Activated naive CD4-positive, alpha-beta T cell treated with anti-CD3 and anti-CD28 coated beads for 36 hours (primary cell): ENCODE measurements at regions not wholly inside any gene's neighbourhood (a gene's known extent, or its start where the extent isn't known, plus 50 kb on each side); places are given as distances from the start of the nearest gene placed in this dataset.

Source experiments
- CTCF ChIA-PET: fragments of 350-600 bp; sonication (Branson Sonifier 250); formaldehyde crosslinking; loops from one replicate; lab custom pipeline; 2021; ENCODE audit warnings: antibody characterized with exemption; lab: Charles Lee
- DNase-seq: peaks from one replicate; pipeline ENCODE4 v3.0.0-alpha.2; 2020
- H3K27ac Mint-ChIP-seq: one replicate; pipeline ENCODE4 v1.8.0; 2021; ENCODE audit warnings: mild to moderate bottlenecking, mixed read lengths
- H3K27me3 Mint-ChIP-seq: one replicate; pipeline ENCODE4 v1.8.0; 2021; ENCODE audit warnings: low read depth, mixed read lengths
- H3K36me3 Mint-ChIP-seq: one replicate; pipeline ENCODE4 v1.8.0; 2021; ENCODE audit warnings: low read depth, mixed read lengths
- H3K4me1 Mint-ChIP-seq: one replicate; pipeline ENCODE4 v1.8.0; 2021; ENCODE audit warnings: low read depth, mixed read lengths
- H3K4me3 Mint-ChIP-seq: one replicate; pipeline ENCODE4 v1.8.0; 2021; ENCODE audit warnings: mild to moderate bottlenecking, moderate library complexity, mixed read lengths
- H3K9me3 Mint-ChIP-seq: one replicate; pipeline ENCODE4 v1.8.0; 2021; ENCODE audit warnings: mixed read lengths
- intact Hi-C: fragments of 100-400 bp; cut with micrococcal nuclease; formaldehyde crosslinking; loops from one replicate; pipeline ENCODE4 v1.15.1; 2023

DNA sequence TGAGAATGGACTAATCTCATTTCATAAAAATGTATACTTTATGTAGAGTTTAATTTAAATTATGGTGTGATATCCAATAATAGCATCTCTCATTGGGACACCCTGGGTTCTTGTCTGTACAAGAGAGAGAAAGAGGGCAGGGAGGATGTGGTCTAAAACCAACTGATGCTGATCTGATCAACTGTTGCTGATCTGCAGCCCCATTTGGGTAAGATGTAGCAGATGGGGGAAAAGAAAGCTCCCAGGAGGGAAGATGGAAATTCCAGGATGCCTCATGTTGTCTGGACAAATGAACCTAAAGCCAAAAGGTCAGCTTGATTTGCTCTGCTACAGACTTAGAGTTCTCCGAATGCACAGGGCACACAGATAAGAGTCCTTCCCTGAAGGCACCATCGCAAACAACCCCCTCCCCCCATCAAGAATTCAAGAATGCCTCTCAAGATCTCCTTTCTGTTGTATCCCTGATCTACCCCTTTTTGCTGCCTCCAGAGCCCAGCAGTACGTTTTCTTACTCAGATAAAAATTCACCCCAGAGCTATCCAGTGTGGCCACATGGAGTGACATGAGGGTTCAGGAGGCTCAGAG is 171.4 kb upstream of the INHBA start:
- no peak overlapping the region for H3K4me3 Mint-ChIP-seq
- peaks cover 15% of the 10 kb centered on the region for H3K27me3 Mint-ChIP-seq
- no peaks in the 10 kb centered on the region for H3K36me3 Mint-ChIP-seq
- DNase-seq, result no peak
- H3K4me1 Mint-ChIP-seq, result peaks cover 15% of the 10 kb centered on the region
- no peaks in the 10 kb centered on the region for H3K9me3 Mint-ChIP-seq
- intact Hi-C loops, result no loop called here
- CTCF ChIA-PET, result interaction anchor here (0.7 kb wide), 1 partner anchor 11 kb away, joined by 4 read pairs; no protein-coding TSS in a partner anchor
- H3K27ac Mint-ChIP-seq, result no peak overlapping the region

DNA sequence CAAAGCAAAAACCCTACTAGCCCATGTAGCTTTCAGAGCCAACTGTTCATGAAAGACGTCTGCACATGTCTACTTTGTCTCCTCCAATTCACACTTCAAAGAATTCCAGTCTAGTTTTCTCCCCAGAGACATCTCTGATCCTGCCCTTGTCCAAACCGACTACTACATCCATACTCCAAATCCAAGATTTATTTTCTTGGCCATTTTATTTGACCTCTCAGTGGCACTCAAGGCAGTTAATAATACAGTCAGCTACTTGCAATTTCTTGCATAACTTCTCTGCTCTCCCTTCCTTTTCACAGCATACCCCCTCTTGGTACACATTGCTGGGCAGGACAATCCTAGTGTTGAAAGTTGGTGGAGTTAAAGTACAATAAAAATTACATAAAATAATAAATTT is 170.9 kb upstream of the INHBA start:
- H3K36me3 Mint-ChIP-seq, result no peaks in the 10 kb centered on the region
- H3K4me3 Mint-ChIP-seq, result no peak overlapping the region
- peaks cover 15% of the 10 kb centered on the region for H3K27me3 Mint-ChIP-seq
- CTCF ChIA-PET, result no interaction called here
- no peak for DNase-seq
- intact Hi-C loops, result no loop called here
- no peak overlapping the region for H3K27ac Mint-ChIP-seq
- H3K4me1 Mint-ChIP-seq, result peaks cover 20% of the 10 kb centered on the region
- no peaks in the 10 kb centered on the region for H3K9me3 Mint-ChIP-seq

DNA sequence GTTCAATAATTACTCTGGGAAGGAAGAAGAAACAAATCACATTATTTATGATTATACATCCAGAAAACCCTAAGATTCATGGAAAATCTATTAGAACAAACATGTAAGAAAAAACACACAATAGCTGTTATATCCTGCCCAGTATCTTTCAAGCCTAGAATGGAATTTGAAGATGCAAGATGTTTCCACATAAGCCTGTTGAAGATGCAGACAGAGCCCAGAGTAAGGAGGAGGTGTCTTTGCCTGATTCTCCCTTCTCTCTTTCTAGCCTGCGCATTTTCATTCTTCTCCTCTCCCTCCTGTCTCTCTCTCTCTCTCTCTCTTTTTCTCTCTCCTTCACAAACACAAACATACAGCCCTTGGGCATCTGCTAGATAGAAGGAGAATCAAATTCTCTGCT is 170.1 kb upstream of the INHBA start:
- Mint-ChIP-seq H3K4me3 (no peak overlapping the region), H3K27me3 (peaks cover 17% of the 10 kb centered on the region), H3K9me3 (no peaks in the 10 kb centered on the region), H3K36me3 (no peaks in the 10 kb centered on the region), H3K4me1 (peaks cover 22% of the 10 kb centered on the region), H3K27ac (no peak overlapping the region)
- intact Hi-C loops, result no loop called here
- CTCF ChIA-PET, result no interaction called here
- DNase-seq, result no peak

DNA sequence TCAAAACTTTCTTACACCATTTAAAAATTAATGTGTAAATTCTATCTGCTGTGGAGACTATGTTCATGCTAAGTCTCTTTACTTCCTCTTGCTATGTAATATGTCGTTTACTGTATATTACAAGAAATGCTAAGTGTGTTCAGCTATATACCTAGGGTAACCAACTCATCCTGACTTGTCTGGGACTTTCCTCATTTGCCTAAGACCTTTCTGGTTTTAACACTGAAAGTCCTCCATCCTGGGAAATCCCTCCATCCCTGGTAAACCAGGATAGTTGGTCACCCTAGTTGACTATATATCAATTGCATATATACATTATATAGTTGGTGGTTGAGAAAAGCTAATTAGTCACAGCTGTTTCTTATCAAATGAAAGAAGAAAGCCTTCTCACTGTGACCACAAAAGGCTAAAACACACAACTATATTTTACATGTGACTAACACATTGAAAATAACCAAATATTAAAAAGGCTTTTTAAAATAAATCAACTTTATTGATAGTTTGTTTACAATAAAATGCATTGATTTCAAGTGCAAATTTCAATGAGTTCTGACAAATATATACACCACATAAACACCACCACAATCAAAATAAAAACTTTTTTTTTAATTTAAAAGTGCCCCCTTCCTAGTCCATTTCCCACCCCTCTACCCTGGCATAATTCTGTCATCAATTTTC is 167.7 kb upstream of the INHBA start:
- peak overlapping the region; percentile 13 for H3K27ac Mint-ChIP-seq
- H3K4me3 Mint-ChIP-seq, result no peak overlapping the region
- no peaks in the 10 kb centered on the region for H3K9me3 Mint-ChIP-seq
- intact Hi-C loops, result loop anchor here (1.0 kb wide), 1 partner anchor 11 kb away; no protein-coding TSS in a partner anchor
- CTCF ChIA-PET, result interaction anchor here (1.6 kb wide), 1 partner anchor 18 kb away, joined by 3 read pairs; no protein-coding TSS in a partner anchor
- peaks cover 22% of the 10 kb centered on the region for H3K4me1 Mint-ChIP-seq
- peaks cover 30% of the 10 kb centered on the region for H3K27me3 Mint-ChIP-seq
- H3K36me3 Mint-ChIP-seq, result no peaks in the 10 kb centered on the region
- DNase-seq, result peak; percentile 29

DNA sequence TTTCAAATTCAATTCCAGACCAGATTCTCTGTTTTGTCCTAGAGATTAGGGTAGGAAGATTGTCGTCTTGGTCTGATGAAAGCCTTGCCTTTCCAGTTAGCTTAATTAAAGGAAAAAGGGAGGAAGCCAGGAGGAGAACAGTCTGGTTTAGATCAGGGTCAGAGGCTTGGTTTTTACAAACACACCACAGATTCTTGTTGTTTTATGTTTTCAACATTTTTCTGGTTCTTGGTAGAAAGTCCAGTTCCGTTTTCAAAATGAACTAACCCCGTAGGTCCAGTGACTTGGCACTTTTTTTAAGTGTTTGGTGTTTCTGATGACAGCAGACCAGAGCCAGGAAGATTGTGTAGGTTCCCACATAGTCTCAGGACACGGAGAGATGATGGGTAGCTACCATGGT is 167.1 kb upstream of the INHBA start:
- H3K4me3 Mint-ChIP-seq, result no peak overlapping the region
- intact Hi-C loops, result loop anchor here (1.0 kb wide), 1 partner anchor 11 kb away; no protein-coding TSS in a partner anchor
- H3K27ac Mint-ChIP-seq, result peak overlapping the region; percentile 13
- CTCF ChIA-PET, result interaction anchor here (1.6 kb wide), 1 partner anchor 19 kb away, joined by 3 read pairs; no protein-coding TSS in a partner anchor
- peaks cover 22% of the 10 kb centered on the region for H3K4me1 Mint-ChIP-seq
- no peaks in the 10 kb centered on the region for H3K36me3 Mint-ChIP-seq
- H3K9me3 Mint-ChIP-seq, result peaks cover 5% of the 10 kb centered on the region
- DNase-seq, result no peak
- peaks cover 30% of the 10 kb centered on the region for H3K27me3 Mint-ChIP-seq

DNA sequence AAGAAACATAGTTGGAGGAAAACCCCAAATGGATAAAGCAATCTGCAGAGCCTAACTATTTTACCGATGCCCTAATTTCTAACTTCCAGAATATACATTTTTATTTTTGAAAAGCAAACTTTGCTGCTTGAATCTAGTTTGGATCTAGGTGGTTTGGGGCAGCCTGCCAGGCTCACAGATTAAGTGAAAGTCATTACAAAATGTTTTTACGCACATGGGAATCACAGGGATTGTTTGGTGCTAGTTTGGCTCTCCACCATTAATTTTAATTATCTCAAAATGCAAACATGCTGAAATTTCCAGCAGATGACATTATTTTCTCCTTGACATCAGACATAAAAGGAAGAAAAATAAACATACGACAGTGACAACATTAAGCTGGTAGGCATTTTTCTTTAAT is 166.7 kb upstream of the INHBA start:
- Mint-ChIP-seq H3K27ac (no peak overlapping the region), H3K36me3 (no peaks in the 10 kb centered on the region), H3K9me3 (peaks cover 5% of the 10 kb centered on the region), H3K4me3 (no peak overlapping the region), H3K27me3 (peaks cover 26% of the 10 kb centered on the region), H3K4me1 (peaks cover 22% of the 10 kb centered on the region)
- CTCF ChIA-PET, result interaction anchor here (1.6 kb wide), 1 partner anchor 19 kb away, joined by 3 read pairs; no protein-coding TSS in a partner anchor
- intact Hi-C loops, result no loop called here
- DNase-seq, result no peak

DNA sequence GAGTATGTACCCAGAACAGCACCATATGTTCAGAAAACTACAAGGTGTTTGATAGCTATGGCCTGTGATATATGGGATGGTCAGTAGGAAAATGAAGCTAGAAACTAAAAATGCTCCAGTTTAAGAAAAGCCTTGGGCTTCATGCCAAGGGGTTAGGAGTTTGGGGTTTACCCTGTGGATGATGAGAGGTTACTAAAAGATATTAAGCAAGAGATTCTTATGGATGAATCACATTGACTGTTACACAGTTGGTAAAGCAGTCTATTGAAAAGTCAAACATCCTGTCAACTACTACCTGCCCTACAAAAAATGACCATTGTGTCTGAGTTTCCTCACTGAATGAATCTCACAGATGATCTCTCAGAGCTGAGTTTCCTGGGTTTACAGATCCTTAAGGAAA is 166.2 kb upstream of the INHBA start:
- H3K4me3 Mint-ChIP-seq, result no peak overlapping the region
- peaks cover 1% of the 10 kb centered on the region for H3K36me3 Mint-ChIP-seq
- peak; percentile 17 for DNase-seq
- H3K27me3 Mint-ChIP-seq, result peaks cover 26% of the 10 kb centered on the region
- no peak overlapping the region for H3K27ac Mint-ChIP-seq
- intact Hi-C loops, result no loop called here
- CTCF ChIA-PET, result interaction anchor here (1.6 kb wide), 1 partner anchor 20 kb away, joined by 3 read pairs; no protein-coding TSS in a partner anchor
- H3K9me3 Mint-ChIP-seq, result peaks cover 6% of the 10 kb centered on the region
- H3K4me1 Mint-ChIP-seq, result peaks cover 20% of the 10 kb centered on the region

DNA sequence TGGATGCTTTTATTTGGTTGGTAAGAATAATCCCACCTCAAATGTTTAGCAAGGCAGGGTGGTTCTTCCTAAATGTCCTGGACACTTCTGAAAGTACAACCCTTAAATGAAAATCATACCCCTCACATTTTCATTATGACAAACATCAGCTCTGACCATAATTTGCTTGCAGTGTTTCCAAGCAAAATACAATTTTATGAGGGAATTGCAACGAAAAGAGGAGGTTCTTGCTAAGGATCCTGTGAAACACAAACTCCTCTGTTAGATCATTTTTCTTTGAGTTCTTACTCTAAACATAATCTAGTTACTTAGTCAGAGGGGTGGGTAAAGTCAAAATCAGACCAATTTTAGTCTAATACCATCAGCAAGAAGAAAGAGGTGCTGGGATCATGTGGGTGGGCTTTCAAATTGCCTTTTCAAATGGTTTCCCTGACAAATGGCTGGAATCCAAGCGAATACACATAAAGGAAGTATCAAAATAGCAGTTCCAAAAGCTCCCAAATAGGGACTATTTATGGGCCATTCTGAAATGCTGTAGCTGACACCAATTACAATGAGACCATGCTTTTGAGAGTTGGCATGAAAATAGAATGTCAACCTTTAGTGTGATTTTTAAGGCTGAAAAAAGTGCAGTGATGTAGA is 164.9 kb upstream of the INHBA start:
- no peak for DNase-seq
- peaks cover 30% of the 10 kb centered on the region for H3K27me3 Mint-ChIP-seq
- peaks cover 4% of the 10 kb centered on the region for H3K36me3 Mint-ChIP-seq
- CTCF ChIA-PET, result interaction anchor here (1.5 kb wide), 1 partner anchor 25 kb away, joined by 4 read pairs; no protein-coding TSS in a partner anchor
- H3K4me3 Mint-ChIP-seq, result no peak overlapping the region
- no peak overlapping the region for H3K27ac Mint-ChIP-seq
- peaks cover 20% of the 10 kb centered on the region for H3K4me1 Mint-ChIP-seq
- intact Hi-C loops, result no loop called here
- H3K9me3 Mint-ChIP-seq, result peaks cover 11% of the 10 kb centered on the region

DNA sequence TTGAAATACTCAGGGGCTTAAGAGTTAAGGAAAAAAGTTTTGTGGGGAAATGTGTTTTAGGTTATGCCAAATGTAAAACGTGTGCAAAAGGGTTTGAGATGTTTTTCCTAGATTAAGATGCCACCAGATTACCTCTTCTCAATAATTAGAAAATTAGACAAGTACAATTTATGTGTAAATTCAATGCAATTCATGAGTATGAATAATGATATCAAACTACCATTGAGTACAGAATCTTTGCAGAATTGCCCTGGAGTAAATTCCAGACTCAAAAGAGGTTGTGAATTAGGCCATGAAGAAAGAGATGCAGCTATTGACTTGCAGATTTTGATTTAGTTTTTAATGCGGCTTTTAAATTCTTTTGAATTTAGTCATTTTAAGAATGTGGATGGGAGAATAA is 159.4 kb upstream of the INHBA start:
- H3K4me3 Mint-ChIP-seq, result no peak overlapping the region
- CTCF ChIA-PET, result no interaction called here
- H3K4me1 Mint-ChIP-seq, result no peaks in the 10 kb centered on the region
- peaks cover 19% of the 10 kb centered on the region for H3K27me3 Mint-ChIP-seq
- intact Hi-C loops, result no loop called here
- peaks cover 11% of the 10 kb centered on the region for H3K9me3 Mint-ChIP-seq
- no peak overlapping the region for H3K27ac Mint-ChIP-seq
- peaks cover 4% of the 10 kb centered on the region for H3K36me3 Mint-ChIP-seq
- DNase-seq, result no peak

DNA sequence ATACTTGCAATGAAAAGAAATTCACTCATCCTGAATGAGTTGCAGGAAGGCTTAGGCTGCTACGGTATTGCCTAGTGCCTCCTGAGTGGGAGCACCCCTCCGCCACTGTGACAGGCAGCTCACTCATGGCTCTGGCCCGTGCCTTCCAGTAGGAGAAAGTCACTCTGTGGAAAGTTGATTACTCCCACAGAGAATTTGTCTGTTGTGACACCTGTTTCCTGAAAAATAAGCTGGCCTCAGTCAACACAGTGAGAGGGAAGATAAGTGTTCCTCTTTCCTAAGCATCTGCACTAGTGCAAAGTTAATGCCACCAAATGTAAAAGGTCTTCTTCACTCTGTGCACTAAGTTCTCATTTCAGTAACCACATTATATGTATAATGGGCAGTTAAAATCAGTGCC is 158.8 kb upstream of the INHBA start:
- Mint-ChIP-seq H3K4me3 (no peak overlapping the region), H3K4me1 (no peaks in the 10 kb centered on the region), H3K9me3 (peaks cover 11% of the 10 kb centered on the region), H3K36me3 (peaks cover 4% of the 10 kb centered on the region), H3K27me3 (peaks cover 17% of the 10 kb centered on the region), H3K27ac (no peak overlapping the region)
- CTCF ChIA-PET, result no interaction called here
- DNase-seq, result no peak
- intact Hi-C loops, result no loop called here

DNA sequence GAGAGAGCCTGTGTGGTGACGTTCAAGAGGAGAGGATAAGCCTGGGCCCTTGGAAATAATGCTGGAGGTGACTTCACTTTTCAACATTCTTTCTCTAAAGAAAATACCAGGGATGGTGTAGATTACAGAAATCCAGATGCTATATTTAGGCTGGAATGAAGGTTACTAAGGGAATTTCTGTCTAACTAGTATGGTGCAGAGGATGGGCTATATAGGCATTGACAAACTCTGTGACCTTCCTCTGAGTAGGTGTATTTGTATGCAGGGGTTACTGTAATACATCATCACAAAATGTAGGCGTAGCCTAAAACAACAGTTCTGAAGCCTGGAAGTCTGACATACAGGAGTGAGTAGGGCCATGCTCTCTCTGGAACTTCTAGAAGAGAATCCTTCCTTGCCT is 155.3 kb upstream of the INHBA start:
- Mint-ChIP-seq H3K27me3 (peaks cover 12% of the 10 kb centered on the region), H3K9me3 (no peaks in the 10 kb centered on the region), H3K4me1 (peaks cover 6% of the 10 kb centered on the region), H3K36me3 (no peaks in the 10 kb centered on the region), H3K27ac (no peak overlapping the region), H3K4me3 (no peak overlapping the region)
- DNase-seq, result no peak
- intact Hi-C loops, result no loop called here
- CTCF ChIA-PET, result no interaction called here

DNA sequence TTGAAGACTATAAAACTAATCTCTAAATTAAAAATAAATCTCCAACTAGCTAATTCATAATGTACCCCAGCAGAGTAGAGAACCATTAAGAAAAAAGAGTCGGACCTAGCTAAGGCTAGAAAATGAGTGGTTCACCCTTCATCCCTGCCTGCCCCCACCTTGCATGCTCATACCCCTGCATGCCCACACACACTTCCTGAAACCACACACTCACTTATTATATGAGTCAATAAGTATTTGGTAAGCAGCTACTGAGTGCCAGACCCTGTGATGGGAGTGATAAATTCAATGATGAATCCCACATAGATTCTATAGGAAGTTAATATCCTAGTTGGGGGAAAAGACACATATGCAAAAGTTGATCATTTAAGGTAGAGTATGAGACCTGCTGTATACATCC is 152.9 kb upstream of the INHBA start:
- intact Hi-C loops, result no loop called here
- Mint-ChIP-seq H3K4me1 (peaks cover 6% of the 10 kb centered on the region), H3K36me3 (no peaks in the 10 kb centered on the region), H3K9me3 (no peaks in the 10 kb centered on the region), H3K27me3 (peaks cover 12% of the 10 kb centered on the region), H3K27ac (no peak overlapping the region), H3K4me3 (no peak overlapping the region)
- DNase-seq, result no peak
- CTCF ChIA-PET, result interaction anchor here (1.2 kb wide), 1 partner anchor 85 kb away, joined by 4 read pairs; no protein-coding TSS in a partner anchor
